MM.1S (cell line): ENCODE measurements at regions not wholly inside any gene's neighbourhood (a gene's known extent, or its start where the extent isn't known, plus 50 kb on each side); places are given as distances from the start of the nearest gene placed in this dataset.
"Not testable (repeated sequence)": the region's sequence is repeated elsewhere in the genome, so short reads cannot be mapped to it uniquely, and the experiment has no call there.

Experiments
- CTCF ChIP-seq: fragments of 300-600 bp; sonication (generic); IDR thresholded peaks from 2 replicates; pipeline ENCODE4 v1.5.1; 2016; ENCODE audit warnings: antibody characterized with exemption, low read length, mixed read lengths
- EZH2phosphoT487 ChIP-seq: fragments of 300-600 bp; sonication (generic); IDR thresholded peaks from 2 replicates; pipeline ENCODE4 v1.6.1; 2018; ENCODE audit warnings: antibody characterized with exemption, low read length

DNA sequence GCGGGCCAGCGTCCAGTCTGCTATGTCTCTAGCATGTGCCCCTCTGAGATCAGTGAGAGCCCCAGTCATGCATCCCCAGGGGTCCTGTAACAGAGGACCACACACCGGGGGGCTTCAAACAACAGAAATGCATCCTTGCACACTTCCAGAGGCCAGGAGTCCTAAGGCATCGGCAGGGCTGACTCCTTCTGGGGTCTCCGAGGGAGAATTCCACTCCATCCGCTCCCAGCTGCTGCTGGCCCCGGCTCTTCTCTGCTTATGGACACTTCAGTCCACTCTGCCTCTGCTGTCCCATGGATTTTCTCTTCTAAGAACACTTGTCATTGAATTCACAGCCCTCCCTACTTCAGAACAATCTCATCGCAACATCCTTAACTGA lies 157.6 kb downstream of the NPIPB11 start:
- not testable (repeated sequence) for TF ChIP-seq CTCF, EZH2phosphoT487
